HepG2 (cell line): ENCODE measurements at regions not wholly inside any gene's neighbourhood (a gene's known extent, or its start where the extent isn't known, plus 50 kb on each side); places are given as distances from the start of the nearest gene placed in this dataset.

Source experiments
- GZF1 ChIP-seq: sonication (generic); formaldehyde crosslinking; IDR thresholded peaks from 2 replicates; pipeline ENCODE4 v1.5.1; 2020; ENCODE audit warnings: mild to moderate bottlenecking, missing genetic modification reagents
- IRF2 ChIP-seq: IDR thresholded peaks from 2 replicates; pipeline ENCODE4 v1.6.1; 2018; ENCODE audit warnings: missing genetic modification reagents, missing compliant biosample characterization
- KLF9 ChIP-seq: IDR thresholded peaks from 2 replicates; pipeline ENCODE4 v1.6.1; 2016; ENCODE audit warnings: low read depth
- NKX3-1 ChIP-seq: sonication (generic); formaldehyde crosslinking; IDR thresholded peaks from 2 replicates; pipeline ENCODE4 v1.5.0; 2020; ENCODE audit warnings: missing genetic modification reagents
- NRL ChIP-seq: sonication (generic); formaldehyde crosslinking; IDR thresholded peaks from 2 replicates; pipeline ENCODE4 v1.5.0; 2020; ENCODE audit warnings: missing genetic modification reagents, mild to moderate bottlenecking, moderate library complexity, borderline replicate concordance
- PHB2 ChIP-seq: fragments of 450-650 bp; IDR thresholded peaks from 2 replicates; pipeline ENCODE4 v1.6.1; 2018; ENCODE audit not compliant: partially characterized antibody
- ZNF205 ChIP-seq: IDR thresholded peaks from 2 replicates; pipeline ENCODE4 v1.6.1; 2018; ENCODE audit warnings: missing biosample characterization, missing genetic modification reagents
- ZNF263 ChIP-seq: sonication (generic); formaldehyde crosslinking; IDR thresholded peaks from 2 replicates; pipeline ENCODE4 v1.4.0; 2020; ENCODE audit warnings: missing genetic modification reagents
- TF ChIP-seq, protein P1 (sequence below): sonication (generic); formaldehyde crosslinking; IDR thresholded peaks from 2 replicates; pipeline ENCODE4 v1.5.0; 2020; ENCODE audit warnings: mild to moderate bottlenecking, missing genetic modification reagents, borderline replicate concordance
- TF ChIP-seq, protein P2 (sequence below): sonication (generic); formaldehyde crosslinking; IDR thresholded peaks from 2 replicates; pipeline ENCODE4 v1.8.0; 2022; ENCODE audit warnings: mild to moderate bottlenecking, missing genetic modification reagents, borderline replicate concordance

DNA sequence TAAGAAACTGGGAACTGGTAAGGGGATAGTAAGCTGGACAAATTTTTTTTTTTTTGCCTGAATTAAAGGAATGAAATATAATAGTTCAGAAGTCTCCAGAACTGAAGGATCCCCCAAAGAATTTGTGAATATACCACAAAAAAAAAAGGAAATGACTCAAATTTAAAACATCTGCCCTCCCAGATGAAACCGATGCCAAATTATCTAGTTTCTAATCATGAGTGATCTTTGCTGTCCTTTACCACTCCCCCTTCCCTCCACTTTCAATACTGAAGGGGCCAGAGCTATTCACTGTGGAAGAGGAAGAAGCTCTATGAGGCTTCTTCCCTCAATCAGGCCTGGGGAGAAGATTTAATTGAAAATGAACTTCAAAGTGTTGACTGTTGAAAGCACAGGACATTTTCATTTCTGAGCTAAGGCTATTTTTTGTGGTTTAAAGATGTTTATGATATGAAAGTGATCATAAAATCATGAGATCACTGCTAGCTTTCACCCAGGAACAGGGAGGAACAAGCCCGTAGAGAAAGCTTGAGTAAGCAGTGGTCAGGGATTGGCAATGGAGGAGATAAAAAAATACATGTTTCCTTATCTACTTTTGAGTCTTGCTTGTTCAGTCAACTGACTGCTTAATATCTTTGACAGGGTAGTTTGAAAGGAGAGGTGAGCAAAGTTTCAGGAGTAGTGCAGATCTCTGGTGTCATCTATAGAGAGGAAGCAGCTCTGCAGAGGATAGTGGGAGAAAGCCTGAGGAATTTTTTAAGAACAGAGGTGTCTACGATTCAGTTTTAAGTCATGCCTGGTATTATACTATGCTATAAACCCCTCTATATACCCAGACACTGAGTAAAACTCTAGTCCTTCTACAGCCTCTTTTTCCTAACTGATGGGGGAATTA lies 409.5 kb upstream of the FIGN start (continued):
- TF ChIP-seq, protein P1, sequence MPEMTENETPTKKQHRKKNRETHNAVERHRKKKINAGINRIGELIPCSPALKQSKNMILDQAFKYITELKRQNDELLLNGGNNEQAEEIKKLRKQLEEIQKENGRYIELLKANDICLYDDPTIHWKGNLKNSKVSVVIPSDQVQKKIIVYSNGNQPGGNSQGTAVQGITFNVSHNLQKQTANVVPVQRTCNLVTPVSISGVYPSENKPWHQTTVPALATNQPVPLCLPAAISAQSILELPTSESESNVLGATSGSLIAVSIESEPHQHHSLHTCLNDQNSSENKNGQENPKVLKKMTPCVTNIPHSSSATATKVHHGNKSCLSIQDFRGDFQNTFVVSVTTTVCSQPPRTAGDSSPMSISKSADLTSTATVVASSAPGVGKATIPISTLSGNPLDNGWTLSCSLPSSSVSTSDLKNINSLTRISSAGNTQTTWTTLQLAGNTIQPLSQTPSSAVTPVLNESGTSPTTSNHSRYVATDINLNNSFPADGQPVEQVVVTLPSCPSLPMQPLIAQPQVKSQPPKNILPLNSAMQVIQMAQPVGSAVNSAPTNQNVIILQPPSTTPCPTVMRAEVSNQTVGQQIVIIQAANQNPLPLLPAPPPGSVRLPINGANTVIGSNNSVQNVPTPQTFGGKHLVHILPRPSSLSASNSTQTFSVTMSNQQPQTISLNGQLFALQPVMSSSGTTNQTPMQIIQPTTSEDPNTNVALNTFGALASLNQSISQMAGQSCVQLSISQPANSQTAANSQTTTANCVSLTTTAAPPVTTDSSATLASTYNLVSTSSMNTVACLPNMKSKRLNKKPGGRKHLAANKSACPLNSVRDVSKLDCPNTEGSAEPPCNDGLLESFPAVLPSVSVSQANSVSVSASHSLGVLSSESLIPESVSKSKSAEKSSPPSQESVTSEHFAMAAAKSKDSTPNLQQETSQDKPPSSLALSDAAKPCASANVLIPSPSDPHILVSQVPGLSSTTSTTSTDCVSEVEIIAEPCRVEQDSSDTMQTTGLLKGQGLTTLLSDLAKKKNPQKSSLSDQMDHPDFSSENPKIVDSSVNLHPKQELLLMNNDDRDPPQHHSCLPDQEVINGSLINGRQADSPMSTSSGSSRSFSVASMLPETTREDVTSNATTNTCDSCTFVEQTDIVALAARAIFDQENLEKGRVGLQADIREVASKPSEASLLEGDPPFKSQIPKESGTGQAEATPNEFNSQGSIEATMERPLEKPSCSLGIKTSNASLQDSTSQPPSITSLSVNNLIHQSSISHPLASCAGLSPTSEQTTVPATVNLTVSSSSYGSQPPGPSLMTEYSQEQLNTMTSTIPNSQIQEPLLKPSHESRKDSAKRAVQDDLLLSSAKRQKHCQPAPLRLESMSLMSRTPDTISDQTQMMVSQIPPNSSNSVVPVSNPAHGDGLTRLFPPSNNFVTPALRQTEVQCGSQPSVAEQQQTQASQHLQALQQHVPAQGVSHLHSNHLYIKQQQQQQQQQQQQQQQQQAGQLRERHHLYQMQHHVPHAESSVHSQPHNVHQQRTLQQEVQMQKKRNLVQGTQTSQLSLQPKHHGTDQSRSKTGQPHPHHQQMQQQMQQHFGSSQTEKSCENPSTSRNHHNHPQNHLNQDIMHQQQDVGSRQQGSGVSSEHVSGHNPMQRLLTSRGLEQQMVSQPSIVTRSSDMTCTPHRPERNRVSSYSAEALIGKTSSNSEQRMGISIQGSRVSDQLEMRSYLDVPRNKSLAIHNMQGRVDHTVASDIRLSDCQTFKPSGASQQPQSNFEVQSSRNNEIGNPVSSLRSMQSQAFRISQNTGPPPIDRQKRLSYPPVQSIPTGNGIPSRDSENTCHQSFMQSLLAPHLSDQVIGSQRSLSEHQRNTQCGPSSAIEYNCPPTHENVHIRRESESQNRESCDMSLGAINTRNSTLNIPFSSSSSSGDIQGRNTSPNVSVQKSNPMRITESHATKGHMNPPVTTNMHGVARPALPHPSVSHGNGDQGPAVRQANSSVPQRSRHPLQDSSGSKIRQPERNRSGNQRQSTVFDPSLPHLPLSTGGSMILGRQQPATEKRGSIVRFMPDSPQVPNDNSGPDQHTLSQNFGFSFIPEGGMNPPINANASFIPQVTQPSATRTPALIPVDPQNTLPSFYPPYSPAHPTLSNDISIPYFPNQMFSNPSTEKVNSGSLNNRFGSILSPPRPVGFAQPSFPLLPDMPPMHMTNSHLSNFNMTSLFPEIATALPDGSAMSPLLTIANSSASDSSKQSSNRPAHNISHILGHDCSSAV (CRISPR knock-in tag): no peak
- TF ChIP-seq IRF2 (no peak), NKX3-1 (CRISPR knock-in tag) (no peak), PHB2 (no peak), GZF1 (no peak), ZNF205 (CRISPR knock-in tag) (no peak), ZNF263 (CRISPR knock-in tag) (no peak), NRL (CRISPR knock-in tag) (no peak), KLF9 (CRISPR knock-in tag) (no peak)
- TF ChIP-seq, protein P2, sequence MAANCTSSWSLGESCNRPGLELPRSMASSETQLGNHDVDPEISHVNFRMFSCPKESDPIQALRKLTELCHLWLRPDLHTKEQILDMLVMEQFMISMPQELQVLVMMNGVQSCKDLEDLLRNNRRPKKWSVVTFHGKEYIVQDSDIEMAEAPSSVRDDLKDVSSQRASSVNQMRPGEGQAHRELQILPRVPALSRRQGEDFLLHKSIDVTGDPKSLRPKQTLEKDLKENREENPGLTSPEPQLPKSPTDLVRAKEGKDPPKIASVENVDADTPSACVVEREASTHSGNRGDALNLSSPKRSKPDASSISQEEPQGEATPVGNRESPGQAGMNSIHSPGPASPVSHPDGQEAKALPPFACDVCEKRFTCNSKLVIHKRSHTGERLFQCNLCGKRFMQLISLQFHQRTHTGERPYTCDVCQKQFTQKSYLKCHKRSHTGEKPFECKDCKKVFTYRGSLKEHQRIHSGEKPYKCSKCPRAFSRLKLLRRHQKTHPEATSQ (CRISPR knock-in tag): no peak
